ENCODE measurements at regions not wholly inside any gene's neighbourhood (a gene's known extent, or its start where the extent isn't known, plus 50 kb on each side); places are given as distances from the start of the nearest gene placed in this dataset.

- DNase-seq: no peak
- 40 to 46% (median 45%) methylated on average over 3 of the region's 3 CpGs for WGBS, 3 donors
- Histone ChIP-seq H3K9me3 (ENCODE audit: control insufficient read depth in 2 of 2, insufficient read depth in 1 of 2, low read depth in 1 of 2, low read length in 1 of 2) (peaks cover 0 to 1% of the 10 kb centered on the region in 2 donors), H3K36me3 (ENCODE audit: control insufficient read depth in 3 of 3, insufficient read depth in 2 of 3, low read depth in 1 of 3, low read length in 3 of 3) (no peaks in the 10 kb centered on the region), H3K27ac (ENCODE audit: low read depth in 1 of 3, low read length in 2 of 3) (no peak overlapping the region), H3K4me3 (ENCODE audit: low read depth in 1 of 3, low read length in 3 of 3) (no peak overlapping the region), H3K27me3 (ENCODE audit: control insufficient read depth in 3 of 3, insufficient read depth in 3 of 3, low read length in 3 of 3) (no peaks in the 10 kb centered on the region), H3K4me1 (ENCODE audit: control insufficient read depth in 3 of 3, insufficient read depth in 2 of 3, low read depth in 1 of 3, low read length in 2 of 3) (no peaks in the 10 kb centered on the region)
- no peak for FAIRE-seq
These were observed 1967.0 kb upstream of the CDH9 start for GRCh38 chr5:29005386-29005785.

GRCh38 chr5:29002481-29002880, 1964.1 kb upstream of the CDH9 start:
- FAIRE-seq: no peak
- H3K27ac ChIP-seq (ENCODE audit: low read depth in 1 of 3, low read length in 2 of 3): no peak overlapping the region
- no peaks in the 10 kb centered on the region for H3K27me3 ChIP-seq (ENCODE audit: control insufficient read depth in 3 of 3, insufficient read depth in 3 of 3, low read length in 3 of 3)
- no peak for DNase-seq
- H3K4me1 ChIP-seq (ENCODE audit: control insufficient read depth in 3 of 3, insufficient read depth in 2 of 3, low read depth in 1 of 3, low read length in 2 of 3): no peaks in the 10 kb centered on the region
- no peaks in the 10 kb centered on the region for H3K9me3 ChIP-seq (ENCODE audit: control insufficient read depth in 2 of 2, insufficient read depth in 1 of 2, low read depth in 1 of 2, low read length in 1 of 2)
- H3K4me3 ChIP-seq (ENCODE audit: low read depth in 1 of 3, low read length in 3 of 3): no peak overlapping the region
- H3K36me3 ChIP-seq (ENCODE audit: control insufficient read depth in 3 of 3, insufficient read depth in 2 of 3, low read depth in 1 of 3, low read length in 3 of 3): no peaks in the 10 kb centered on the region
- 49 to 61% (median 58%) methylated on average over 6 of the region's 6 CpGs for WGBS, 3 donors

- Histone ChIP-seq H3K27me3 (ENCODE audit: control insufficient read depth in 3 of 3, insufficient read depth in 3 of 3, low read length in 3 of 3) (no peaks in the 10 kb centered on the region), H3K9me3 (ENCODE audit: control insufficient read depth in 2 of 2, insufficient read depth in 1 of 2, low read depth in 1 of 2, low read length in 1 of 2) (no peaks in the 10 kb centered on the region), H3K36me3 (ENCODE audit: control insufficient read depth in 3 of 3, insufficient read depth in 2 of 3, low read depth in 1 of 3, low read length in 3 of 3) (no peaks in the 10 kb centered on the region), H3K4me1 (ENCODE audit: control insufficient read depth in 3 of 3, insufficient read depth in 2 of 3, low read depth in 1 of 3, low read length in 2 of 3) (no peaks in the 10 kb centered on the region), H3K4me3 (ENCODE audit: low read depth in 1 of 3, low read length in 3 of 3) (no peak overlapping the region), H3K27ac (ENCODE audit: low read depth in 1 of 3, low read length in 2 of 3) (no peak overlapping the region)
- no peak for DNase-seq
- no peak for FAIRE-seq
- 84 to 85% (median 84%) methylated on average over 3 of the region's 3 CpGs for WGBS, 3 donors
These were observed 1963.3 kb upstream of the CDH9 start for GRCh38 chr5:29001666-29002065.

- Histone ChIP-seq H3K9me3 (ENCODE audit: control insufficient read depth in 2 of 2, insufficient read depth in 1 of 2, low read depth in 1 of 2, low read length in 1 of 2) (no peaks in the 10 kb centered on the region), H3K4me3 (ENCODE audit: low read depth in 1 of 3, low read length in 3 of 3) (no peak overlapping the region), H3K36me3 (ENCODE audit: control insufficient read depth in 3 of 3, insufficient read depth in 2 of 3, low read depth in 1 of 3, low read length in 3 of 3) (no peaks in the 10 kb centered on the region), H3K27me3 (ENCODE audit: control insufficient read depth in 3 of 3, insufficient read depth in 3 of 3, low read length in 3 of 3) (no peaks in the 10 kb centered on the region), H3K4me1 (ENCODE audit: control insufficient read depth in 3 of 3, insufficient read depth in 2 of 3, low read depth in 1 of 3, low read length in 2 of 3) (no peaks in the 10 kb centered on the region), H3K27ac (ENCODE audit: low read depth in 1 of 3, low read length in 2 of 3) (no peak overlapping the region)
- FAIRE-seq (no peak), DNase-seq (no peak)
- 77 to 84% (median 79%) methylated on average over 2 of the region's 2 CpGs for WGBS, 3 donors
These were observed 1946.3 kb upstream of the CDH9 start for GRCh38 chr5:28984639-28985038.

- Histone ChIP-seq H3K4me3 (ENCODE audit: low read depth in 1 of 3, low read length in 3 of 3) (no peak overlapping the region), H3K27me3 (ENCODE audit: control insufficient read depth in 3 of 3, insufficient read depth in 3 of 3, low read length in 3 of 3) (no peaks in the 10 kb centered on the region), H3K36me3 (ENCODE audit: control insufficient read depth in 3 of 3, insufficient read depth in 2 of 3, low read depth in 1 of 3, low read length in 3 of 3) (no peaks in the 10 kb centered on the region), H3K9me3 (ENCODE audit: control insufficient read depth in 2 of 2, insufficient read depth in 1 of 2, low read depth in 1 of 2, low read length in 1 of 2) (peaks cover 0 to 2% of the 10 kb centered on the region in 2 donors), H3K27ac (ENCODE audit: low read depth in 1 of 3, low read length in 2 of 3) (no peak overlapping the region), H3K4me1 (ENCODE audit: control insufficient read depth in 3 of 3, insufficient read depth in 2 of 3, low read depth in 1 of 3, low read length in 2 of 3) (no peaks in the 10 kb centered on the region)
- no peak for DNase-seq
- FAIRE-seq: peak; percentile 59
- WGBS, 3 donors: 89 to 94% (median 94%) methylated on average over 2 of the region's 2 CpGs
These were observed 1937.1 kb upstream of the CDH9 start for GRCh38 chr5:28975508-28975907.

GRCh38 chr5:28967848-28968247, 1929.5 kb upstream of the CDH9 start:
- no peaks in the 10 kb centered on the region for H3K27me3 ChIP-seq (ENCODE audit: control insufficient read depth in 3 of 3, insufficient read depth in 3 of 3, low read length in 3 of 3)
- H3K36me3 ChIP-seq (ENCODE audit: control insufficient read depth in 3 of 3, insufficient read depth in 2 of 3, low read depth in 1 of 3, low read length in 3 of 3): no peaks in the 10 kb centered on the region
- 70 to 92% (median 75%) methylated on average over 3 of the region's 3 CpGs for WGBS, 3 donors
- no peak overlapping the region for H3K27ac ChIP-seq (ENCODE audit: low read depth in 1 of 3, low read length in 2 of 3)
- H3K9me3 ChIP-seq (ENCODE audit: control insufficient read depth in 2 of 2, insufficient read depth in 1 of 2, low read depth in 1 of 2, low read length in 1 of 2): peaks cover 0 to 2% of the 10 kb centered on the region in 2 donors
- no peaks in the 10 kb centered on the region for H3K4me1 ChIP-seq (ENCODE audit: control insufficient read depth in 3 of 3, insufficient read depth in 2 of 3, low read depth in 1 of 3, low read length in 2 of 3)
- no peak overlapping the region for H3K4me3 ChIP-seq (ENCODE audit: low read depth in 1 of 3, low read length in 3 of 3)
- FAIRE-seq (no peak), DNase-seq (no peak)

- no peaks in the 10 kb centered on the region for H3K9me3 ChIP-seq (ENCODE audit: control insufficient read depth in 2 of 2, insufficient read depth in 1 of 2, low read depth in 1 of 2, low read length in 1 of 2)
These were observed 1923.4 kb upstream of the CDH9 start for GRCh38 chr5:28961816-28962215.

GRCh38 chr5:28958581-28958980, 1920.2 kb upstream of the CDH9 start:
- FAIRE-seq: no peak
- Histone ChIP-seq H3K36me3 (ENCODE audit: control insufficient read depth in 3 of 3, insufficient read depth in 2 of 3, low read depth in 1 of 3, low read length in 3 of 3) (no peaks in the 10 kb centered on the region), H3K9me3 (ENCODE audit: control insufficient read depth in 2 of 2, insufficient read depth in 1 of 2, low read depth in 1 of 2, low read length in 1 of 2) (no peaks in the 10 kb centered on the region), H3K27ac (ENCODE audit: low read depth in 1 of 3, low read length in 2 of 3) (no peak overlapping the region), H3K27me3 (ENCODE audit: control insufficient read depth in 3 of 3, insufficient read depth in 3 of 3, low read length in 3 of 3) (no peaks in the 10 kb centered on the region), H3K4me3 (ENCODE audit: low read depth in 1 of 3, low read length in 3 of 3) (no peak overlapping the region), H3K4me1 (ENCODE audit: control insufficient read depth in 3 of 3, insufficient read depth in 2 of 3, low read depth in 1 of 3, low read length in 2 of 3) (no peaks in the 10 kb centered on the region)
- no peak for DNase-seq
- WGBS, 3 donors: 74 to 88% (median 81%) methylated on average over 2 of the region's 2 CpGs

More at GRCh38 chr5:28961816-28962215, 1923.4 kb upstream of the CDH9 start:
- DNase-seq (no peak), FAIRE-seq (no peak)
- no peak overlapping the region for H3K27ac ChIP-seq (ENCODE audit: low read depth in 1 of 3, low read length in 2 of 3)
- H3K4me3 ChIP-seq (ENCODE audit: low read depth in 1 of 3, low read length in 3 of 3): no peak overlapping the region
- no peaks in the 10 kb centered on the region for H3K27me3 ChIP-seq (ENCODE audit: control insufficient read depth in 3 of 3, insufficient read depth in 3 of 3, low read length in 3 of 3)
- no peaks in the 10 kb centered on the region for H3K36me3 ChIP-seq (ENCODE audit: control insufficient read depth in 3 of 3, insufficient read depth in 2 of 3, low read depth in 1 of 3, low read length in 3 of 3)
- H3K4me1 ChIP-seq (ENCODE audit: control insufficient read depth in 3 of 3, insufficient read depth in 2 of 3, low read depth in 1 of 3, low read length in 2 of 3): no peaks in the 10 kb centered on the region

- H3K4me1 ChIP-seq (ENCODE audit: control insufficient read depth in 3 of 3, insufficient read depth in 2 of 3, low read depth in 1 of 3, low read length in 2 of 3): no peaks in the 10 kb centered on the region
- no peaks in the 10 kb centered on the region for H3K27me3 ChIP-seq (ENCODE audit: control insufficient read depth in 3 of 3, insufficient read depth in 3 of 3, low read length in 3 of 3)
- H3K36me3 ChIP-seq (ENCODE audit: control insufficient read depth in 3 of 3, insufficient read depth in 2 of 3, low read depth in 1 of 3, low read length in 3 of 3): no peaks in the 10 kb centered on the region
- FAIRE-seq: no peak
- no peak for DNase-seq
- no peaks in the 10 kb centered on the region for H3K9me3 ChIP-seq (ENCODE audit: control insufficient read depth in 2 of 2, insufficient read depth in 1 of 2, low read depth in 1 of 2, low read length in 1 of 2)
- H3K27ac ChIP-seq (ENCODE audit: low read depth in 1 of 3, low read length in 2 of 3): no peak overlapping the region
- H3K4me3 ChIP-seq (ENCODE audit: low read depth in 1 of 3, low read length in 3 of 3): no peak overlapping the region
These were observed 1919.1 kb upstream of the CDH9 start for GRCh38 chr5:28957450-28957849.

Data from small intestine (tissue), 7 donors.